OCI-M2 (cell line): ENCODE measurements at regions not wholly inside any gene's neighbourhood (a gene's known extent, or its start where the extent isn't known, plus 50 kb on each side); places are given as distances from the start of the nearest gene placed in this dataset.

Experiments used
- DNase-seq: peaks from one replicate; lab custom pipeline; 2025; ENCODE audit not compliant: unreplicated experiment; lab: John Stamatoyannopoulos, UW

DNA sequence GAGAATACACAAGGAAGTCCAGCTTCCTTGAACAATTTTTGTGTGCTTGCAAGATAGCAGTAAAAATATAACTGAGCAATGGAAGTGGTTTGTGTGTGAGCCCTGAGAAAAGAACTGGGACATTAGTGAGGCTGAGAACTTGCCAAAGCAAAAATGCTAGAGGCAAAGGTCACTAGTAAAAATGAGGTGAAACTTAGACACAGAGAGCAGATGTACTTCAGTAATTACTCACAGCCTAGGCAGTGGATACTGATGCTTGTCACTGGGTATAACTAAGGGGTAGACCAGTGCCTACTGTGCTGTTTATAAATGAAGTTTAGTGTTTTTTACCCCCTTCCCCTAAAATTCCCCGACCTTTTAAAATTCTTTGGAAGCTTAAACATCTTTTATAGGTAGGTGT lies 450.1 kb downstream of the LPIN1 start:
- DNase-seq: no peak

DNA sequence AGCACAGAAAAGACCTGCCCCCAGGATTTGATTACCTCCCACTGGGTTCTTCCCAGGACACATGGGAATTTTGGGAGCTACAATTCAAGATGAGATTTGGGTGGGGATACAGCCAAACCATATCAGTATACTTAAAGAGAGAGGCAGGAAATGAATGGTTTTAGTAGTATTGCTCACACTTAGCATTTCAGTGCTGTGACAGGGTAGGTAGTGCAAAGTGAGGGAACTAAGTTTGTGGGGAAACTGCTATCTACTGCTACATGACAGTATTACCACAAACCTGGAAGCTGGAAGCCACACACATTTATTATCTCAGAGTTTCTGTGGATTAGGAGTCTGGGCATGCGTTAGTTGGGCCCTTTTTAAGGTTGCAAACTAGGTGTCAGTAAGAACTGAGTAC lies 450.7 kb downstream of the LPIN1 start:
- no peak for DNase-seq

DNA sequence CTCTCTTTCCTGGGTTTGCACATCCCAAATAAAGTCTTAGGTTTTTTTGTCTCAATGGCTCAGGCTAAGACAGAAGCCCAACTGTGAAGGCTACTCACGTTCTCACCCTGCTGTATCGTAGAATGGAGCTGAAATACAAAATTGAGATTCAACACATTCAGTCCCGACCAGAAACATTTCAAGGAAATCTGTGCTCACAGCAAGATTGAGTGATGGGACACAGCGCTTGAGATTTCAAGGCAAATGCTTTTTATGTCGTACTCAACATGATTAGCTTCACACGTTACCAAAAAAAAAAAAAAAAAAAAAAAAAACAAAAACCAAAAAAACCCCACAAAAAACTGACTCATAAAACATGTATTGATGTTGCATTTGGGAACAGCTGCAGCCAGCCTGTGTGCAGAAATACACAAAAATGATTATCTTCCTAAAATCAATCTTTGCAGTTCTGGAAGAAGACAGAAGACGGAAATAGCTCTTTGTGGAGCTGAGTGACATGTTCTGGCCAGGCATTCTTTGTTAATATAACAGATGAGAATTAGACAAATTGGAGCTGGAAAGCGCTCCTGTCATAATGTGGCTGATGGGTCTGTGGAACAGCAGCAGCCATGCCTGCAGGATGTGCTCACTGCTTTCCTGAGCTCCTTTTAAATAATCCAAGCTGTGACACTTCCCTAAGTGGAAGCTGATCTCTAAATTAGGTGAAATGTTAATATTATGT lies 453.2 kb downstream of the LPIN1 start:
- DNase-seq: no peak

DNA sequence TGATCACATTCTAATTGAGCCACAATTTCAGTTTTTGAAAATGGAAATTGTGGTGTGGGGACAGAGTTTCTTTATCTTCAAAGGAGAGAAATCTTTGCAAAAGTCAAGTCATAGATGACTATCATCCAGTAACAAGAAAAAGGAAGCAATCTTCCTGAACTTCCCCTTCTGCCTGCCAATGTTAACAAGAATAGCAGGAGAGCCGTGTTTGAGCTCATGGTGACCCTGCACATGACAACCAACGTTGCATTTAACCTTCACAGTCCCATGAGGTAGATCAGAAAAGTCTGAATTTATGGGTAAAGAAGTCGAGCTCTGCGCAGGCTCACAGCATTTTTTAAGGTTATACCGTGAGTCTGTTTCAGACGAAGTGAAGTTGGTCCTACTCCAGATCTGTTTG lies 454.9 kb downstream of the LPIN1 start:
- no peak for DNase-seq

DNA sequence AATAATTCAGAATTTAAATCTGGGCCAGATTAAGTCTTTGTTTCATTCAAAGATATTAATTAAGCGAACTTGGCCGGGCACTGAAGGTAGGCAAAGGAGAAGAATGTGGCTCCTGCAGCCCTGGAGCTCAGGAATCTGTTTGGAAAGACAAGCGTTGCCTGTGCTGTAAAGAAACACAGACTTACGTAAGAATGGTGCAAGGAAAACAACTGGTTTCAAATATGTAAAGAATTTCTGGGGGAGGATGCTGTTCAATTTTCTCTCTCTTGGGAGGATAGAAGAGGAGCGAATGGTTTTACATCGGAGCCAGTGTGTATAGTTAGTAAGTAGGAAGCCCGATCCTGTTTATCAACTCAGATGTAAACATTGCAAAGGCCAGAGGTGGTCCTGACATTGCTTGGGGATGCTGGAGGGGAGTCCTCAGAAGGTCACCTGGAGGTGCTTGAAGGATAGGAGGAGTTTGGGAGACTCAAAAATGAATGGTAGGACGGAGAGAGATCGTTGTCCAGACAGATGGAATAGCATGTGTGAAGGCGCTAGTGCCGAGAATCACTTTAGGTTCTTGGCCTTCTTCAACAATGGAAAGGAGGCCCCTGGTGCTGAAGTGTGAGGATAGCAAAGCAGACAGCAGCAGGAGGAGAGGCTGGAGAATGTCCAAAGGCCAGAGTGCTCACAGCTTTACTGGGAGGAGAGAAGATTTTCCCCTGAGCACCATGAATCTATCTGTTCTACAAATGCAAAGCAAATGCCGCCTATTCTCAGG lies 456.1 kb downstream of the LPIN1 start:
- no peak for DNase-seq

DNA sequence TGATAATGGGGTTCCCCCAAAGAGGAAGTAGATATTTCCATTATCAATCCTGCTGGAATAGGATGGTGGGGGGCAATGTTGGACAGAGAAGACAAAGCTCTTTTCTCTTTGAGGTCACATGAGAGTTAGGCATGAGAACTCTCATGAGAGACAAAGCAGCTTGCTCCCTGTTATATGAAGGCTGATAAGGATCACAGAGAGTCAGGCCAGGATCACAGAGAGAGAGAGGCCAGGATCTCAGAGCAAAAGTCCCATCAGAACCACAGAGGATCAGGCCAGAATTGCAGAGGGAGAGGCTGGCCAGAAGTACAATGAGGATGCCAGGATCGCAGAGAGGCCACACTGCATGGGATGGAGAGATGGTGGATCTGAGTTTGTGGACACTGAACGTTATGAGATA lies 457.1 kb downstream of the LPIN1 start:
- DNase-seq: no peak

DNA sequence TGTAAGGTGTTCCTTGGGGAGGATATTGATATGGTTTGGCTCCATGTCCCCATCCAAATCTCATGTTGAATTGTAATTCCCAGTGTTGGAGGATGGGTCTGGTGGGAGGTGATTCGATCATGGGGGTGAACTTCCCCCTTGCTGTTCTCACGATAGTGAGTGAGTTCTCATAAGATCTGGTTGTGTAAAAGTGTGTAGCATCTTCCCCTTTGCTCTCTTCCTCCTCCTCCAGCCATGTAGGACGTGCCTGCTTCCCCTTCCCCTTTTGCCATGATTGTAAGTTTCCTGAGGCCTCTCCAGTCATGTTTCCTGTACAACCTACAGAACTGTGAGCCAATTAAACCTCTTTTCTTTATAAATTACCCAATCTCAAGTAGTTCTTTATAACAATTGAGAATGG lies 458.7 kb downstream of the LPIN1 start:
- DNase-seq: no peak

DNA sequence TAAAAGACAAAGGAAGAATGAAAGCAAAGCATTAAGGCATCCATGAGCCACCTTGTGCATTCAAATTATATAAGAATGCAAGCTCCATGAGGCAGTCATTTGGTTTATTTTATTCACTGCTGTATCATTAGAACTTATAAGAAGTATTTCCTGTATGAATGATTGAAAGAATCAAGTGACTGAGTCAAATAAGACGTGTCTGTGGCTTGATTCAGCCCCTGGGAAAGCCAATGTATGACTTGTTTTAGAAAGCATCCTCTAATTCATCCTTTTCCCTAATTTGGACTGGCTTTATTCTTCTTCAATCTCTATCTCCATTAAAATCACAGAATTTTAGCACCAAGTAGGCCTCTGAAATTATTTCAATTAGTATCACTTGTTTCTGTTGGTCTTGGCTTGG lies 461.1 kb downstream of the LPIN1 start:
- DNase-seq: no peak

DNA sequence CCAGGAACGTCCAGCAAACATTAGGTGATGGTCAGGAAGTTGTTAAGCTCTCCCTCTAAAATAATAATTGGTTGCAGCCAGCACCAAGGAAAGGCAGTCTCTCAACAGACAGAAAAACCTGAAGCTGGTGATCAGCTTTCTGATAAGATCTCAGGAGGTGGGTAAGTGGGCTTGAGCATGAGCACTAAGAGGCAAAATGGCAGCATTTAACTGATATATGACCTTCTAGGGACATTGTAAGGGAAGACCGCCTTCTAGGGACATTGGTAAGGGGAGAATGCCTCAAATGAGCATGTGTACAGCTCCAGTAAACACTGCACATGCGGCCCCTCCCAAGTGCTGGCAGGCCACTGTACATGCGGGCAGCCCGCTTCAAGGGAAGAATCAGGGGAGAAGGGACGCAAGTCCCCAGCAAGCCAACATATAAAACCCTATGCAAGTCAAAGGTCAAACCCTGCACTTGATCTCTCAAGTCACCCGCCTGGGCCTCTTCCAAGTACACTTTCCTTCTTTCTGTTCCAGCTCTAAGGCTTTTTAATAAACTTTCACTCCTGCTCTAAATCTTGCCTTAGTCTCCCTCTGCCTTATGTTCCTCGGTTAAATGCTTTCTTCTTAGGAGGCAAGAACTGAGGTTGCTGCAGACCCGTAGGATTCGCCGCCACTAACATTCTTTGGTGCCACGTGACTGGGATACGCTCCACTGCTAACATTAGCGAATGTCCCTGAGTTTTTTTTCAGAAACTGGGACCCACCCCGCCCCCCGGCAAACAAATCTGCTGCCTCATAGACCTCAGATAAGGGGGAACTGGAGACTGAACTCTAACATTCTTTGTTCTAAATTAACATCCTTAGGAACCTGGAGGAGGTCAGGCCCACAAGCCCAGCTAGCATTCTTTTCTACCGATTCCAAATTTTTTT lies 463.8 kb downstream of the LPIN1 start:
- DNase-seq: no peak

DNA sequence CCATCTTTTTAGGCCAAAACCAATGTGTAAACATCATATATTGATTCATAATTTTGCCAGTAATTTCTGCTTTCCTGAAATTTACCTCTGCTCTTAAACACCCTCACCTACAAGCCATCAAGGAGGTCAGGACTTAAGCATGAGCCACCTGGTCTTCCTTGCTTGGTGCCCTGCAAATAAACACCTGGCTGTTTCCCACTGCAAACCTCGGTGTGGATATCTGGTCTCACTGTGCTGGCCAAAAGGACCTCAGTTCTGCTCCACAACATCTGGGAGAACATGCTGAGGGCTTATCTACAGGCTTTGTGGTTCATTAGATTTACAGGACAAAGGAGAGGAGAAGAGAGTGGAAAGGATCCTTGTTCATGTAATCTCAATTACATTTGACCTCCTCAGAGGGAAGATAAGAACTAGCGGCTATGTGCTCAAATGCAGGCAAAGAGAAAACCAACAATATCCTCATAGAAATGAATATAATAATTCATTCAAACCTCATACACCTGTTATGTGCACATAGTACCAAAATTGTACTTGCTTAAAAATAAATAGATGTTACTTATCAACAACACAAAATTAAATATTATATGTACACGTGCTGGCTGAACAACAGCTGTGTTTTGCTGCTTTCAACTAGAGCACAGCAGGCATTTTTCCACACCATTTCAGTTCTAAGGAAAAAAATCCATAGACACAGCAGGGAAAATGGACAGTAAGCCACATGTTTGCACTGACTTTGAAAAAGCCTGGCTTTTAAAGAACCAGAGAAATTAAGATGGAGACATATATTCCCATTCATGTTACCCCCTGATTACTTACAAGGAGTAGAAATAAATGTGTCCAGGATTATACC lies 465.1 kb downstream of the LPIN1 start:
- DNase-seq: no peak

DNA sequence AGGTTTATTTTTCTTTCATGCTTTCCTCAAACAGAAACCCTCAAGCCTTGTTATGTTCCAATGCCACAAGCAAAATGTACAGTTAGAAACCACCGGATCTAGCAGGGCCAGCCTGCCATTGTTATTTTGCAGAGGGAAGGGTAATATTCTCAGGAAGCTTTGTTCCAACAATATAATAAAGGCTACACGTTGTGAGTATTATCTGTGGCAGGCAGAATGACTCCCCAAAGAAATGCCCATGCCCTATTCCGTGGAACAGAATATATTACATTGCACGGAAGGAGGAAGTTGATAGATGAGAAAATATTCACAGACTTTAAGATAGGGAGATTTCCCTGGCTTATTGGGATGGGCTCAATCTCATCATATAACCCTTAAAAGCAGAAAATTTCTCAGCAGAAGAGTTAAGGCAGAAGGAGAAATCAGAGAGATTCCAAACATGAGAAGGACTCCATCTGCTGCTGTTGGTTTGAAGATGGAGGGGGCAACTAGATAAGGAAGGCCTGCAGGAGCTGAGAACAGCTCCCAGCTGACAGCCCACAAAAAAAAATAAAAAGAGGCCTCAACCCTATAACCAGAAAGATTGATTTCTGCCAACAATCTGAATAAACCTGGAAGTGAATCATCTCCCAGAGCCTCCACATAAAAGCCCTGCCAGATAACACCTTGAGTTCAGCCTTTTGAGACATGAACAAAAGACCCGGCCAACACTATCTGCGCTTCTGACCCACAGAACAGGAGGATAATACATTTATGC lies 466.6 kb downstream of the LPIN1 start:
- no peak for DNase-seq

DNA sequence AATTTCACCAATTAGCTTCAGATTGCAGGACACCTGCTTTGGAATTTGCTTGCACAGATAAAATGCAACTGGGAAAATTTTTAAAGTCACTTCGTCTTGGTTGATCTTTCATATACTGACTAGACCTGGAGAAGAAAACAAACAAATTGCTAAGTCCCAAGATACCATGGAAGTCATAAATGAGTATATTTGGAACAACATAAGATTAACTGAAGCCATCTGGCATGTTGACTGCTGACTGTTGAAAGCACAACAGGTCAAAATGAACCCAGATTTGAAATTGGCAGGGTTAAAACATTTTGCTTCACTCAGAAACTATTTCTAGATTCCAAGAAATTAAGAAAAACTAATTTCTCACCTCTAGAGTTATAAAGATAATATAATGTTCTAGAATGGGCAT lies 470.7 kb downstream of the LPIN1 start:
- no peak for DNase-seq

DNA sequence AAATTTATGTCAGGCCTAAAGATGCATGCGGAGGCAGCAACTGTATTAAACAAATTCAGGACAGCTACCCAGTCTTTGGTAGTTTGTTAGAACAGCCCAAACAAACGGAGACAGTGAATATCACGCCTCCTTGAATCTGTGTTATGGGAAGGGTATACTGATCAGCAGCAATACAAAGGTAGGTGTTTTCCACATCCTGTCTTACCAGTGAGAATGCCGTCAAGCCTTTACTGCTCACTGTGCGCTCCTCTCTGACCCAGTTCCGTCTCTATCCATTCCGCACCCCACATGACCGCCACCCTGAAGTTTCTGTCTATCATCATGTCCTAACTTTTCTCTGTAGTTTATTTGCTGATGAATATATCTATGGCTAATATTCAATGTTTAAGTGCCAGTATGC lies 473.3 kb downstream of the LPIN1 start:
- DNase-seq: no peak

DNA sequence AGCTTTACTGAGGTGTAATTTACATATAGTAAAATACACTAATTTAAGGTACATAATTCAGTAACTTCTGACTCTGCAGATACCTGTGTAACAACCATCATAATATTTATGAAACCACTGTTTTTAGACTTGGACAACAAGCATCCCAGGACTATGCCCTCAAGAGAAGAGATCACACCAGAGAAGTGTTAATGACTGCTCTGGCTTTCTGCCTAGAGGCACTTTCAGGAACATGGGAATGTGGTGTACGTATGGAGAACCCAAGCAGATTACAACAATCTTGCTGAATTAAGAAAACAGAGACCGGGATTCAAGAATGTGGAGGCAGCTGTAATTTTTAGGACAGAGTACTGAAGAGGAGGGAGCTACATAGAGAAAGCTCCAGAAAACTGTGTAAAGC lies 475.2 kb downstream of the LPIN1 start:
- DNase-seq: no peak

DNA sequence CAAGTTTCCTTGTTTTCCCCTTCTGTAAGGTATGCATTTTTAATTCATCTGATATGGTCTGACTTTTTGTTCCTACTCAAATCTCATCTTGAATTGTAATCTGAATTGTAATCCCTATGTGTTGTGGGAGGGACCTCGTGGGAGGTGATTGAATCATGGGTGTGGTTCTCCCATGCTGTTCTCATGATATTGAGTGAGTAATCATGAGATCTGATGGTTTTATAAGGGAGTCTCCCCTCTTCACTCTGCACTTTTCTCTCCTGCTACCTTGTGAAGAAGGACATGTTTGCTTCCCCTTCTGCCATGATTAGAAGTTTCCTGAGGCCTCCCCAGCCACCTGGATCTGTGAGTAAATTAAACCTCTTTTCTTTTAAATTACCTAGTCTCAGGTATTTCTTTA lies 476.1 kb downstream of the LPIN1 start:
- no peak for DNase-seq

DNA sequence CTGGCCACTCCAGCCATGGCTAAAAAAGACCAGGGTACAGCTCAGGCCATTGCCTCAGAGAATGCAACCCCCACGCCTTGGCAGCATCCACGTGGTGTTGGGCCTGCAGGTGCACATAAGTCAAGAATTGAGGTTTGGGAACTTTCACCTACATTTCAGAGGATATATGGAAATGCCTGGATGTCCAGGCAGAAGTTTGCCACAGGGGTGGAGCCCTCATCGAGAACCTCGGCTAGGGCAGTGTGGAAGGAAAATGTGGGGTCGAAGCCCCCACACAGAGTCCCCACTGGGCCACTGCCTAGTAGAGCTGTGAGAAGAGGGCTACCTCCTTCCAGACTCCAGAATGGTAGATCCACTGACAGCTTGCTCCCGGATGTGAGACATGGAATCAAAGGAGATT lies 477.3 kb downstream of the LPIN1 start:
- DNase-seq: no peak

DNA sequence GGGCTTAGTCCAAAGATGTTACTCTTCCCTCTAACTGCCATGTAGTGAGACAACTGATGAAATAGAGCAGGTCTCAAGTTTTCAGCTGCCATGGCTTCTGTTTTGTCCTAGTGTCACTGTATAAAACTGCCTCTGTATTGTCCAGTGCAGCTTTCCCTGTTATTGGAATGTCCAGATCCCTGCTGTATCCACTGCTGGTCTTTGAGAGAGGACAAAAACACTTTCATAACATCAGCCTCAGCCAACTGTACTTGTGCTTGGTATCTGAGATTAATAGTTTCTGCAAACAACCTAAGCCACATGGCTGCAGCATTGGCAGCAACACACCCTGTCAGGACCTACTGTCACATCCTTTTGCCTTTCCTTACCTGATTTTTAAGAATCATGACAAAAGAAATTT lies 480.2 kb downstream of the LPIN1 start:
- no peak for DNase-seq

DNA sequence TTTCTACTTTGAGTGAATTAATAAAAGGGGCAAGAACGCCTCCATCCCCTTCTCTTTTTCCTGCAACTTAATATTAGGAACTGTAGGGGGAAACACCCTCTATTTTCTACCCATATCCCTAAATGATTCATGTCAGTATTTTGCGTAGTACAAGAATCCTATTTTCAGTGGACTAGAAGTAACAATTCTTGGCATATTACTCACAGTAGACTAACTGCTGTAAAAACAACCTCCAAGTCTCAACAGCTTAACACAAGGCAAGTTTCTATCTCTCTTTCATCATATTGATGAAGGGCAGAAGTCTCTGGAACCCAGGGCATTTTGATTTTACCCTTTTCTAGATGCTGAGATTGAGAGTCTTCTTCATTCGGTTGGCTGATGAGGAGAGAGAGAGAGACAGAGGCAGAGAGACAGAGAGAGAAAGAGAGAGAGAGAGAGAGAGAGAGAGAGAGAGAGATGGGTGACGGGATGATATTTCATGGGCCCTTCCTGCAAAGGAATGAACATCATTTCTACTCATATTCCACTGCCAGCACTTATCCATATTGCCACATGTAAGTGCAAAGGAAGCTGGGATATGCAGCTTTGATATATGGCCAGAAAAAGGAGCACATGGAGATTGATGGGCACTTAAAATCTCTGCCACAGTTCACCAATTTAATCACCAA lies 481.6 kb downstream of the LPIN1 start:
- DNase-seq: no peak

DNA sequence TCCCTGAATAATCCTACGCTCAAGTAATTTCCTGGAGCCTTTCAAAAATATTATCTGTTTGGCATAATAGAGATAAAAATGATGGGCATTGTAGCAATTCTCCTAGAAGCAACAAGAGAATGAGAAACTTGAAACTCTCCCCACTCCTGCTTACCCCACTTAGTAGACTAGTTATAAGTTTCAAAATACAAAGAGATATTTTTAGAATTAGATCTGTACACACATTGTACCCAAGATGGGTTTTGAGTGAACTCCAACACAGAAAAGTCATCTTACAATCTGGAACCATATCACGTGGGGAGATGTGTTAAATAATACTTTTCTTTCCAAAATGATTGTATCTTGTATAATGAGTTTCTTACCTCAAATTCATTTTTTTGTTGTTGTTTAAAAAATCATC lies 484.9 kb downstream of the LPIN1 start:
- no peak for DNase-seq

DNA sequence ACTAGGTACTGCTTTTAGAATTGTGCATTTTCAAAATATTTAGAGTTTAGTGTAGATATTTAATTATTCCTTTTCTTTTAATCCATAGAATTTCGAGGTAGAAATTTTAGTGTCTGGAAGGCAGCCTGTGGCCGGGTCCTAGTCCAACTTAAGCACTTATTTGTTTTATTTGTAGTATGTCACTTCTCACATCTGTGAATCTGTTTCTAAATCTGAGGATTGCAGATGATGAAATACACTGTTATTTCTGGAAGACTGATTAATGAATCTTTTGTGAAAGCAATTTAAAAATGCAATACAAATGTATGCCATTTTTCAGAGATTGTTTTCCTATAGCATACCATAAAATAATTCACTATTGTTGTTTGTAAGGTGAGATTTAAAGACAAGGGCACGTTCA lies 483.9 kb upstream of the TRIB2 start:
- no peak for DNase-seq
